Liver (tissue), 3 donors: ENCODE measurements at regions not wholly inside any gene's neighbourhood (a gene's known extent, or its start where the extent isn't known, plus 50 kb on each side); places are given as distances from the start of the nearest gene placed in this dataset.

Experiments used
- RAD21 ChIP-seq, 2 donors: IDR thresholded peaks; 2 replicates each; pipeline ENCODE4 v1.6.1; 2016; ENCODE audit warnings: antibody characterized with exemption in 2 of 2, mild to moderate bottlenecking in 2 of 2
- SP1 ChIP-seq: IDR thresholded peaks from 2 replicates; pipeline ENCODE4 v1.6.1; 2018; ENCODE audit warnings: antibody characterized with exemption, mild to moderate bottlenecking
- YY1 ChIP-seq: IDR thresholded peaks from 2 replicates; pipeline ENCODE4 v1.6.1; 2016; ENCODE audit warnings: antibody characterized with exemption, mild to moderate bottlenecking
- TF ChIP-seq, protein P1 (sequence below): fragments of 150-350 bp; IDR thresholded peaks from 2 replicates; pipeline ENCODE4 v1.5.1; 2017; ENCODE audit warnings: improper control_type of control experiment, low read depth, low read length; ENCODE audit not compliant: missing input control
- TF ChIP-seq, protein P2 (sequence below): IDR thresholded peaks from 2 replicates; pipeline ENCODE4 v1.6.1; 2016; ENCODE audit warnings: antibody characterized with exemption, mild to moderate bottlenecking
- TF ChIP-seq, protein P3 (sequence below): IDR thresholded peaks from 2 replicates; pipeline ENCODE4 v1.6.1; 2016; ENCODE audit warnings: antibody characterized with exemption
- TF ChIP-seq, protein P4 (sequence below): IDR thresholded peaks from 2 replicates; pipeline ENCODE4 v1.6.1; 2016; ENCODE audit warnings: antibody characterized with exemption
- TF ChIP-seq, protein P5 (sequence below): IDR thresholded peaks from 2 replicates; pipeline ENCODE4 v1.6.1; 2016; ENCODE audit warnings: antibody characterized with exemption
- donor health status: healthy.
- donor health status: healthy.

DNA sequence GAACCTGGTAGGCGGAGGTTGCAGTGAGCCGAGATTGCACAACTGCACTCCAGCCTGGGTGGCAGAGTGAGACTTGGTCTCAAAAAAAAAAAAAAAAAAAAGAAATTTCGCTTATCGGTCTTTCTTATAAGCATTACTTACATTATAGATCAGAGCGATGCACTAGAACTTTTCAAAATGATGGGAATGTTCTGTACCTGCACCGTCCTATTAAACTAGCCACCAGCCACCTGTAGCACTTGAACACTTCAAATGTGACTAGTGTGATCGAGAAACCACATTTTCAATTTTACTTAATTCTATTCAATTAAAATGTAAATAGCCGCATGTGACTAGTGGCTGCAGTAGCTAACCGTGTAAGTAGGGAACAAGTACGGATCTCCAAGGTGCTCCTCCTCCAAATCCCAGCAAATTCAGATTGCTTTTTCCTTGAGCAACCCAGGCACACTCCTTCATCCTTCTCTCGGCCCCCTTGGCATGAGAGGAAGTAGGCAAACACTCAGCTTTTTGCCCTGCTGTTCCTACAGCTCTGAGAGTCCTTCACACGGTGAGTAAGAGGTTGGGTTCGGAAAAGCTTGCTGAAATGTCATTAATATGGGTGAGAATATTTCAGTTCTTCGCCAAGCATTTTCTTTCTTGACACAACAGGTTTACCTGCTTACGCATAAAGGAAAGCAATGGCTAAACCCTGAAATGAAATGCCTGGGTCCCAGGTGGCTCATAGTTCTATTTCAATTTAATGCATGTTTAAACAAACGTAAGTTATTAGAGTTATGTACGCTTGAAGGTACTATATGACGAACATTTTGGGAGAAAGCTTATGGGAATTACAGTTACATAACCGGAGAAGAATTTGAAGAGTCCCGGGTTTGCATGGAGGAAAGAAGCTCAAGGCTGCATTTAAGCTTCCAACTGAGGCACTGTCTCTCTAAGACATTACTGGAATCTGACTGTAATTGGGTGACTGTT, 69.5 kb upstream of the HUNK start:
- TF ChIP-seq, protein P1, sequence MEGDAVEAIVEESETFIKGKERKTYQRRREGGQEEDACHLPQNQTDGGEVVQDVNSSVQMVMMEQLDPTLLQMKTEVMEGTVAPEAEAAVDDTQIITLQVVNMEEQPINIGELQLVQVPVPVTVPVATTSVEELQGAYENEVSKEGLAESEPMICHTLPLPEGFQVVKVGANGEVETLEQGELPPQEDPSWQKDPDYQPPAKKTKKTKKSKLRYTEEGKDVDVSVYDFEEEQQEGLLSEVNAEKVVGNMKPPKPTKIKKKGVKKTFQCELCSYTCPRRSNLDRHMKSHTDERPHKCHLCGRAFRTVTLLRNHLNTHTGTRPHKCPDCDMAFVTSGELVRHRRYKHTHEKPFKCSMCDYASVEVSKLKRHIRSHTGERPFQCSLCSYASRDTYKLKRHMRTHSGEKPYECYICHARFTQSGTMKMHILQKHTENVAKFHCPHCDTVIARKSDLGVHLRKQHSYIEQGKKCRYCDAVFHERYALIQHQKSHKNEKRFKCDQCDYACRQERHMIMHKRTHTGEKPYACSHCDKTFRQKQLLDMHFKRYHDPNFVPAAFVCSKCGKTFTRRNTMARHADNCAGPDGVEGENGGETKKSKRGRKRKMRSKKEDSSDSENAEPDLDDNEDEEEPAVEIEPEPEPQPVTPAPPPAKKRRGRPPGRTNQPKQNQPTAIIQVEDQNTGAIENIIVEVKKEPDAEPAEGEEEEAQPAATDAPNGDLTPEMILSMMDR, result no peak
- TF ChIP-seq, protein P2, sequence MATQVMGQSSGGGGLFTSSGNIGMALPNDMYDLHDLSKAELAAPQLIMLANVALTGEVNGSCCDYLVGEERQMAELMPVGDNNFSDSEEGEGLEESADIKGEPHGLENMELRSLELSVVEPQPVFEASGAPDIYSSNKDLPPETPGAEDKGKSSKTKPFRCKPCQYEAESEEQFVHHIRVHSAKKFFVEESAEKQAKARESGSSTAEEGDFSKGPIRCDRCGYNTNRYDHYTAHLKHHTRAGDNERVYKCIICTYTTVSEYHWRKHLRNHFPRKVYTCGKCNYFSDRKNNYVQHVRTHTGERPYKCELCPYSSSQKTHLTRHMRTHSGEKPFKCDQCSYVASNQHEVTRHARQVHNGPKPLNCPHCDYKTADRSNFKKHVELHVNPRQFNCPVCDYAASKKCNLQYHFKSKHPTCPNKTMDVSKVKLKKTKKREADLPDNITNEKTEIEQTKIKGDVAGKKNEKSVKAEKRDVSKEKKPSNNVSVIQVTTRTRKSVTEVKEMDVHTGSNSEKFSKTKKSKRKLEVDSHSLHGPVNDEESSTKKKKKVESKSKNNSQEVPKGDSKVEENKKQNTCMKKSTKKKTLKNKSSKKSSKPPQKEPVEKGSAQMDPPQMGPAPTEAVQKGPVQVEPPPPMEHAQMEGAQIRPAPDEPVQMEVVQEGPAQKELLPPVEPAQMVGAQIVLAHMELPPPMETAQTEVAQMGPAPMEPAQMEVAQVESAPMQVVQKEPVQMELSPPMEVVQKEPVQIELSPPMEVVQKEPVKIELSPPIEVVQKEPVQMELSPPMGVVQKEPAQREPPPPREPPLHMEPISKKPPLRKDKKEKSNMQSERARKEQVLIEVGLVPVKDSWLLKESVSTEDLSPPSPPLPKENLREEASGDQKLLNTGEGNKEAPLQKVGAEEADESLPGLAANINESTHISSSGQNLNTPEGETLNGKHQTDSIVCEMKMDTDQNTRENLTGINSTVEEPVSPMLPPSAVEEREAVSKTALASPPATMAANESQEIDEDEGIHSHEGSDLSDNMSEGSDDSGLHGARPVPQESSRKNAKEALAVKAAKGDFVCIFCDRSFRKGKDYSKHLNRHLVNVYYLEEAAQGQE, result no peak
- TF ChIP-seq, protein P3, sequence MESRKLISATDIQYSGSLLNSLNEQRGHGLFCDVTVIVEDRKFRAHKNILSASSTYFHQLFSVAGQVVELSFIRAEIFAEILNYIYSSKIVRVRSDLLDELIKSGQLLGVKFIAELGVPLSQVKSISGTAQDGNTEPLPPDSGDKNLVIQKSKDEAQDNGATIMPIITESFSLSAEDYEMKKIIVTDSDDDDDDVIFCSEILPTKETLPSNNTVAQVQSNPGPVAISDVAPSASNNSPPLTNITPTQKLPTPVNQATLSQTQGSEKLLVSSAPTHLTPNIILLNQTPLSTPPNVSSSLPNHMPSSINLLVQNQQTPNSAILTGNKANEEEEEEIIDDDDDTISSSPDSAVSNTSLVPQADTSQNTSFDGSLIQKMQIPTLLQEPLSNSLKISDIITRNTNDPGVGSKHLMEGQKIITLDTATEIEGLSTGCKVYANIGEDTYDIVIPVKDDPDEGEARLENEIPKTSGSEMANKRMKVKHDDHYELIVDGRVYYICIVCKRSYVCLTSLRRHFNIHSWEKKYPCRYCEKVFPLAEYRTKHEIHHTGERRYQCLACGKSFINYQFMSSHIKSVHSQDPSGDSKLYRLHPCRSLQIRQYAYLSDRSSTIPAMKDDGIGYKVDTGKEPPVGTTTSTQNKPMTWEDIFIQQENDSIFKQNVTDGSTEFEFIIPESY, result no peak
- TF ChIP-seq SP1 (no peak), YY1 (no peak), RAD21 (IDR thresholded peaks at IDR 0.05) (no peak)
- TF ChIP-seq, protein P4, sequence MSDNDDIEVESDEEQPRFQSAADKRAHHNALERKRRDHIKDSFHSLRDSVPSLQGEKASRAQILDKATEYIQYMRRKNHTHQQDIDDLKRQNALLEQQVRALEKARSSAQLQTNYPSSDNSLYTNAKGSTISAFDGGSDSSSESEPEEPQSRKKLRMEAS, result no peak
- TF ChIP-seq, protein P5, sequence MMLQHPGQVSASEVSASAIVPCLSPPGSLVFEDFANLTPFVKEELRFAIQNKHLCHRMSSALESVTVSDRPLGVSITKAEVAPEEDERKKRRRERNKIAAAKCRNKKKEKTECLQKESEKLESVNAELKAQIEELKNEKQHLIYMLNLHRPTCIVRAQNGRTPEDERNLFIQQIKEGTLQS, result no peak
